NCI-H1436 (cell line): ENCODE measurements at regions not wholly inside any gene's neighbourhood (a gene's known extent, or its start where the extent isn't known, plus 50 kb on each side); places are given as distances from the start of the nearest gene placed in this dataset.
"Not testable (repeated sequence)": the region's sequence is repeated elsewhere in the genome, so short reads cannot be mapped to it uniquely, and the experiment has no call there.

Experiments used
- DNase-seq: peaks from one replicate; lab custom pipeline; 2025; lab: John Stamatoyannopoulos, UW

- DNase-seq = no peak
These were observed 100.9 kb upstream of the NR3C2 start for GRCh38 chr4:148542922-148543623.

DNA sequence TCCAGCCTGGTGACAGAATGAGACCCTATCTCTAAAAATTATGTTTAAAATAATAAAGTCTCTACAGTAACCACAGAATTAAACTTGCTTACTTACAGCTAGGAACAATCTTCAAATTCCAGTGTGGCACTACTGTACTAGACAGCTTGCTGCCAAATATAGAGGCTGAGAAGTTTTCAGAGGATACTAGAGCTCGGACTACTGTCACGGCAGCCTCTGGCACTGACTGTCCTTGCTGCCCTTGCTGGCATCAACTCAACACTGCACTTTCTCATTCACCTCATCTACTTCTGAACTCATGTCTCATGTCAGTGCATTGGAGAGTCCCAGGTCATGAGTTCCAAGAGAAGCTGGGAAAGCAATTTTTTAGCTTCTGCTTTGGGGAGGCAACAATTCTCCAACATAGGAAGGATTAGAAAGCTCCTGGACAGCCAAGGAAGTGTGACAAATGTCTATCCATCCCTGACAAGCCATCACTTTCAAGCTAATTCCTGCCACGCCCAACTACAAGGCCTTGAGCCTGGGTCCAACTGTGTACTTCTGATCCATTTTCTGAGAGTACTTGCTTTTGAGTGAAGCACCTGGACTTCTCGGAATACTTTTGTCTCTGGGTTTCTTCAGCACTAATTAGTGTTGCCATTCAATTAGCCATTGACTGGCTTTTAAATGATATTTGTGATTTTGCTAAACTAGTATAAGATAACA, 98.6 kb upstream of the NR3C2 start:
- no peak for DNase-seq

DNA sequence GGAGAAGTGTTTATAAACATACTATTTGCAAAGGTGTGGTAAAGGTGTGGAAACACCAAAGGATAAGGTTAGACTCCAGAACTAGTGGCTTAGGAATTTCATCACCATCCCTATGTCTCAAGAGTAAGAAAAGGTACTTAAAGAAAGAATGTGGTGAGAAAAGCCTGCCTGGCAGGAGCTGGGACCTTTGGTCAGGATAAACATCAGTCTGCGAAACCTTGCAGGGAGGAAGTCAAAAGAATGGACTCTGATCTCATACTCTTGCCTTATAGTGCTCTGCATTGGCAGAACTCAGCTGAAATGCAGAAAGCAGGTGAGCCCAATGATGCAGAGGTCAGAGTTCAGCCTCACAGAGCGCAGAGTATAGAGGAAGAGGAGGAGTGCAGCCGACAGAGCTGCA, 97.2 kb upstream of the NR3C2 start:
- no peak for DNase-seq

DNA sequence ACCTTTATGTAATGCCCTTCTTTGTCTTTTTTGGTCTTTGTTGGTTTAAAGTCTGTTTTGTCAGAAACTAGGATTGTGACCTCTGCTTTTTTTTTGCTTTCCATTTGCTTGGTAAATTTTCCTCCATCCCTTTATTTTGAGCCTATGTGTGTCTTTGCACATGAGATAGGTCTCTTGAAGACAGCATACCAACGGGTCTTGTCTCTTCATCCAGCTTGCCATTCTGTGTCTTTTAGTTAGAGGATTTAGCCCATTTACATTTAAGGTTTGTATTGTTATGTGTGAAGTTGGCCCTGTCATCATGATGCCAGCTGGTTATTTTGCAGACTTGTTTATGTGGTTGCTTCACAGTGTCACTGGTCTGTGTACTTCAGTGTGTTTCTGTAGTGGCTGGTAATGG, 91.6 kb upstream of the NR3C2 start:
- DNase-seq = not testable (repeated sequence)

DNA sequence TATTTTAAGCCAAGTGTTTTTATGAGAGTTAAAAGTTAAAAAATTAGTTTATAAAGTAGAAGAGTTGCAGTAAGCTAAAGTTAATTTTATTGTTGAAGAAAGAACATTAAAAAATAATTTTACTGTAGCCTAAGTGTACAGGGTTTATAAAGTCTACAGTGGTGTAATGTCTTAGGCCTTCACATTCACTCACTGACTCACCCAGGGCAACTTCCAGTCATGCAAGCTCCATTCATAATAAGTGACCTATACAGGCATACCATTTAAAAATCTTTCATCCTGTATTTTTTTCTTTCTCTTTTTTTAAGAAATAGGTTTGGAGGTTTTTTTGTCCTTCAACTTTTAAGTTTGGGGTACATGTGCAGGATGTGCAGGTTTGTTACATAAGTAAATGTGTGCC, 87.9 kb upstream of the NR3C2 start:
- no peak for DNase-seq

DNA sequence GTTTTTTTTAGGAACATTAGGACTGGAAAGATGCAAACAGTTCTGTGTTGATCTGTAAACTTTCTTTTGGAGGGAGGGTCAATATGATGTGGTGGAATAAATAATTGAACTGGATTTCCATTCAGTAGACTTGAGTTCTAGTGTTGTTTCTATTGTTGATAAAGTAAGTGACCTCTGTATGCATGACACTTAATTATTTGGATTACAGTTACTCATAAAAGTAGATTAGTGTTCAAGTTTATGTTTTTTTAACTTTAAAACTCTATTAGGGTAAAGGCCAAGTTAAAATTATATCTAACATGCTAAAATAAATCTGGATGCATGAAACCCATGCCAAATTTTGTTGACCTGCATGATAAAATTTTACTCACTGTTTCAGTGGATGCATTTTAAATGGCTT, 85.4 kb upstream of the NR3C2 start:
- no peak for DNase-seq

DNA sequence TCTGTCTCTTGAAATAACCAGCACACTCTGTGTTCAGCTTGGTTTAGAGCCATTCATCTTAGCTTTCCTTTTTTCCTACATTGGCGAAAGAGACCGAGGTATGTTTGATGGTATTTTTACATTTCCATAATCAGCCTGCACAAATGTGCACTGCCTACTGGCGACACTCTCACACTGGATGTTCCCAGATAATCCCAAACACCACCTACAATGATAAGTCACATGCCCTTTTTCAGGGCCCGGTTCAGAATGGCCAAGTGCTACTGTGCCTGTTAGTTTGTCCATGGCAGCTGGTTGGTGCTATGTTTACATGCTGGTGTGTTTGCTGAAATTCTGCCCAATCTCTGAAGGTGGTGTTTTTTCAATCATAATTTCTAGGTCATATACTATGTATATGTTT, 80.8 kb upstream of the NR3C2 start:
- no peak for DNase-seq

- DNase-seq = no peak
These were observed 73.0 kb upstream of the NR3C2 start for GRCh38 chr4:148515248-148515647.

- DNase-seq = no peak
These were observed 72.4 kb upstream of the NR3C2 start for GRCh38 chr4:148514581-148514980.

- DNase-seq = no peak
These were observed 71.8 kb upstream of the NR3C2 start for GRCh38 chr4:148514041-148514440.

GRCh38 chr4:148510211-148510610, 68.0 kb upstream of the NR3C2 start:
- no peak for DNase-seq

DNA sequence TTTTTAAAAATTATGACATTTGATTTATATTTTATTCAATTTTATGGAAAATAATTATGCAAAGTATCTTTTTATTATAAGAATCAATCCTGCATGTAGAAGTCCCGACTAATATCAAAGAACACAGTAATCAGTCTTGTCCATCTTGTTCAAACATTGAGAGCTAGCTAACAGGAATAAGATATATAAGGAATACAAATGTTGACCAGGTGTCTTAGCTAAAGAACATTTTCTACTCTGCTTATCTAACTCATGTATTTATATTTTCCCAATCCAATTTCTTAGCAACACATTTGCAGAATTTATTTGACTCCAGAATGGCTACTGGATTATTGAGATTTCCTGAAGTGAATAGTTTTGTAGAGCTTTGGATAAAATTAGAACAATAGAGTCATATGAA, 61.5 kb upstream of the NR3C2 start:
- DNase-seq = no peak

DNA sequence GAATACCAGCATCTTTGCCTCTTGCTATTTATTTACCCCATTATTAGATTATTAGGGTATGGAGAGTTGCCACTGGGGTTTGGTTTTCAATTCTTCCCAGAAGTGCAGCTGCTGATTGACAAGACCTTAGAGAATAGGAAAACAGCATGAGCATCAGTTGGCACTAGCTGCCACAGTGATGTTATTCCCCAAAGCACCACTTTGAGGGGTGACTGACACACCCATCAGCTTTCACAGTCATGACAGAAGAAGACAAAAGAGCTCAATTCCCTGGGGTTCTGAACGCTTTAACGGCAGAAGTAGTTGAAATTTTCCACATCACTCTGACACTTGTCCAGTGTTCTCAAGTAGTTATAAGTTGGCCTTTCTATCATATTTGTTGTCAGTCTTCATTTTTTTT, 55.0 kb upstream of the NR3C2 start:
- DNase-seq = no peak

DNA sequence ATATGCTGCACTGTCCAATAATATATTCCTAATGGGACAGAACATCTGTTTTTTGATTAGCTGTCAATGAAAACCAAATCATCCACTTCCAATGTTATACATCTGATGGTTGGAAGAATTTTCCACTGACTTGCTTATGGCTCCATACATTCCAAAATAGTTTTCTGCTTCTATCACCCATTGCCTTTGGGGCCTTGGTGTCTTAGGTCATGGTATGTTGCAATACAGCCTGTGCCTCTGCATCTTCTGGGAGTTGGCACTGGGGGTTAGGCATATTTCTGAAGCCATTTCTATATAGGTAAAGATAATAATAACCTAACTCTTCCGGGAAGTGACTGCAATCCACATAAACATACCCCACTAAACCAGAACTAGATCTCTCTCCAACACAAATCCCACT, 53.2 kb upstream of the NR3C2 start:
- DNase-seq = no peak
